Endothelial cell of umbilical vein (primary cell): ENCODE measurements at regions not wholly inside any gene's neighbourhood (a gene's known extent, or its start where the extent isn't known, plus 50 kb on each side); places are given as distances from the start of the nearest gene placed in this dataset.

Source experiments
- POLR2A ChIP-seq: IDR thresholded peaks from 2 replicates; pipeline ENCODE4 v1.6.1; 2012; ENCODE audit warnings: low read depth, mild to moderate bottlenecking, control low read depth, low read length
- TF ChIP-seq, protein P1 (sequence below): IDR thresholded peaks from 2 replicates; pipeline ENCODE4 v1.6.1; 2011; ENCODE audit not compliant: insufficient read depth, insufficient read length
- TF ChIP-seq, protein P2 (sequence below), 2 donors: IDR thresholded peaks; 1 replicate in 1 of 2; 2 replicates in 1 of 2; pipeline ENCODE4 v1.5.1; 2011; ENCODE audit warnings: low read length in 2 of 2, mild to moderate bottlenecking in 2 of 2, moderate library complexity in 2 of 2, control low read depth in 1 of 2, inconsistent platforms in 1 of 2, low read depth in 1 of 2; ENCODE audit not compliant: insufficient read depth in 1 of 2; ENCODE audit errors: extremely low read depth in 1 of 2

DNA sequence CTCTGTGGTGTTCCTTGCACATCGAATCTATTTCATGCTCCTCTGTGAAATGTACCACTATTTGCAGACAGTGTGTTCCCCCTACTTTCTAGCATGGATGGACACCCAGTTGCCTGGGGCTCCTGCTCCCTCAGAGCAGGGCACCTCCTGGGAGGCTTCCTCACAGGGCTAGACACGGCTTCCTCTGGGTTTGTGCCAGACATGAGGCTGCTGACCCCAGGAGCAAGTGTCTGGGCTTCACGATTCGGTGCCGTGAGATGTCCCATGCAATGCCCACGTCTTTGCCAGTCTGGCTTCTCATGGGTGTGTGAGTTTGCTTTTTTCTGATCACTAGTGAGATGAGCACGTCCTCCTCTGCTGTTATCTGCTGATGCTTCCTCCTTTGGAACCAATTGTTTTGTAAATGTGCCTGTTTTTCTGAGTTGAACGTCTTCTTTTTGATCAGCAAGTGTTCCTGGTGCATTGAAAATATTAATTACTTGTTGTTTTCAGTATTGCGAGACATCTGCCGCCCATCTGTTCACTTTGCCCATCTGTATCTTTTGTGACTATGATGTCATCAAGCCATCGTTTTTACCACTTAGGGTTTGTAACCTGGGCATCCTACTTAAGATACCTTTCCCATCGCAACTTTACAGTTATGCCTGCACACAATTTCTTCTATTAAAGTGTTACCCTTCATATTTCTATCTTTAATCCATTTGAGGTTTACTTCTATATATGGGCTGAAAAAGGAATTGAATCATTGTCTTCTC, 92.0 kb downstream of the TTLL2 start:
- TF ChIP-seq, protein P1, sequence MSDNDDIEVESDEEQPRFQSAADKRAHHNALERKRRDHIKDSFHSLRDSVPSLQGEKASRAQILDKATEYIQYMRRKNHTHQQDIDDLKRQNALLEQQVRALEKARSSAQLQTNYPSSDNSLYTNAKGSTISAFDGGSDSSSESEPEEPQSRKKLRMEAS: no peak
- TF ChIP-seq, protein P2, sequence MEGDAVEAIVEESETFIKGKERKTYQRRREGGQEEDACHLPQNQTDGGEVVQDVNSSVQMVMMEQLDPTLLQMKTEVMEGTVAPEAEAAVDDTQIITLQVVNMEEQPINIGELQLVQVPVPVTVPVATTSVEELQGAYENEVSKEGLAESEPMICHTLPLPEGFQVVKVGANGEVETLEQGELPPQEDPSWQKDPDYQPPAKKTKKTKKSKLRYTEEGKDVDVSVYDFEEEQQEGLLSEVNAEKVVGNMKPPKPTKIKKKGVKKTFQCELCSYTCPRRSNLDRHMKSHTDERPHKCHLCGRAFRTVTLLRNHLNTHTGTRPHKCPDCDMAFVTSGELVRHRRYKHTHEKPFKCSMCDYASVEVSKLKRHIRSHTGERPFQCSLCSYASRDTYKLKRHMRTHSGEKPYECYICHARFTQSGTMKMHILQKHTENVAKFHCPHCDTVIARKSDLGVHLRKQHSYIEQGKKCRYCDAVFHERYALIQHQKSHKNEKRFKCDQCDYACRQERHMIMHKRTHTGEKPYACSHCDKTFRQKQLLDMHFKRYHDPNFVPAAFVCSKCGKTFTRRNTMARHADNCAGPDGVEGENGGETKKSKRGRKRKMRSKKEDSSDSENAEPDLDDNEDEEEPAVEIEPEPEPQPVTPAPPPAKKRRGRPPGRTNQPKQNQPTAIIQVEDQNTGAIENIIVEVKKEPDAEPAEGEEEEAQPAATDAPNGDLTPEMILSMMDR (IDR thresholded peaks at IDR 0.05; ENCODE audit: extremely low read depth in 1 of 2, insufficient read depth in 1 of 2, low read depth in 1 of 2, low read length in 2 of 2): no peak
- TF ChIP-seq POLR2A: no peak
